GM23248 (cell line): ENCODE measurements at regions not wholly inside any gene's neighbourhood (a gene's known extent, or its start where the extent isn't known, plus 50 kb on each side); places are given as distances from the start of the nearest gene placed in this dataset.

Experiments
- EZH2 ChIP-seq: fragments of 200-600 bp; sonication (generic); IDR thresholded peaks from 2 replicates; pipeline ENCODE4 v1.6.1; 2018; ENCODE audit warnings: antibody characterized with exemption, mild to moderate bottlenecking; ENCODE audit not compliant: insufficient read depth, poor library complexity, severe bottlenecking
- EZH2phosphoT487 ChIP-seq: fragments of 200-600 bp; sonication (generic); IDR thresholded peaks from 2 replicates; pipeline ENCODE4 v1.6.1; 2018; ENCODE audit warnings: antibody characterized with exemption, moderate library complexity, mild to moderate bottlenecking, low read depth; ENCODE audit not compliant: insufficient read depth

DNA sequence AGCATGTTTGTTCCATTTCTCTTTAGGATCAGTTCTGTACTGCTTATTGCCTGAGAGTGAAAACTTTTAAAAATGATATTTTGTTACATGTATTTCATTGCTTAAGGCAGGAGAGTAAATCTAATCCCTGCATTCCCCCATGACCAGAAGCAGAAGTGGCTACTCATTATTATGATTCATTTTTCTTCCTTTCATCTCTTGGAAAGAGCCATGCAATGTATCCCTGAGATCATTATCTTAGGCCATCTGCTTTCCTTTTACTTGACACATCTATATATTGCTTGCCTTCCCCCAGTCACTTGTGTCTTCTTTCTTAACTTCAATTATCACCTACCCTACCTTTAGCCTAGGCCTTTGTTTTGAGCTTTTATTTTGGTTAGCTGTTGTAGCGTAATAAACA, 430.4 kb upstream of the CHRM3 start:
- TF ChIP-seq EZH2 (no peak), EZH2phosphoT487 (no peak)
